Brain microvascular endothelial cell (primary cell): ENCODE measurements at regions not wholly inside any gene's neighbourhood (a gene's known extent, or its start where the extent isn't known, plus 50 kb on each side); places are given as distances from the start of the nearest gene placed in this dataset.

ENCODE experiments used
- DNase-seq: peaks from one replicate; pipeline ENCODE4 v3.0.0-alpha.2; 2020
- H3K27ac ChIP-seq: fragments of 250-450 bp; sonication (Bioruptor Pico); 2 replicates; pipeline ENCODE4 v1.5.1; 2020; ENCODE audit warnings: mild to moderate bottlenecking, moderate library complexity
- H3K27me3 ChIP-seq: fragments of 250-450 bp; sonication (Bioruptor Pico); replicated peaks from 2 replicates; pipeline ENCODE4 v1.5.1; 2020; ENCODE audit warnings: mild to moderate bottlenecking
- H3K36me3 ChIP-seq: fragments of 250-450 bp; sonication (Bioruptor Pico); replicated peaks from 2 replicates; pipeline ENCODE4 v1.5.1; 2020; ENCODE audit warnings: mild to moderate bottlenecking
- H3K4me3 ChIP-seq: 2 replicates; pipeline ENCODE4 v1.5.1; 2011; ENCODE audit warnings: low read depth, mild to moderate bottlenecking, control low read depth, low read length, moderate library complexity
- CTCF ChIP-seq: IDR thresholded peaks from 2 replicates; pipeline ENCODE4 v1.5.1; 2011; ENCODE audit warnings: low read depth, mild to moderate bottlenecking, moderate library complexity, low read length, control low read depth, inconsistent platforms; ENCODE audit errors: missing control alignments
- in situ Hi-C: cut with HindIII; loops from 2 replicates; pipeline ENCODE4 v1.10.0; 2017; ENCODE audit warnings: low sequenced_read_pairs, low pct_ligation_motif_present

GRCh38 chr7:13352677-13353076 is 636.8 kb downstream of the ETV1 start:
- no peak overlapping the region for H3K4me3 ChIP-seq
- H3K27me3 ChIP-seq = no peaks in the 10 kb centered on the region
- no peak for TF ChIP-seq CTCF
- no peak for DNase-seq
- in situ Hi-C loops = no loop called here
- no peaks in the 10 kb centered on the region for H3K36me3 ChIP-seq
- no peak overlapping the region for H3K27ac ChIP-seq

GRCh38 chr7:13359656-13360055 is 629.8 kb downstream of the ETV1 start:
- TF ChIP-seq CTCF = no peak
- DNase-seq = no peak
- no peak overlapping the region for H3K27ac ChIP-seq
- in situ Hi-C loops = no loop called here
- no peaks in the 10 kb centered on the region for H3K27me3 ChIP-seq
- no peaks in the 10 kb centered on the region for H3K36me3 ChIP-seq
- no peak overlapping the region for H3K4me3 ChIP-seq

- Histone ChIP-seq H3K27me3 (no peaks in the 10 kb centered on the region), H3K27ac (no peak overlapping the region), H3K36me3 (no peaks in the 10 kb centered on the region), H3K4me3 (no peak overlapping the region)
- DNase-seq = no peak
- TF ChIP-seq CTCF = no peak
- in situ Hi-C loops = no loop called here
Measured at GRCh38 chr7:13386741-13387140, 602.7 kb downstream of the ETV1 start.

- no peak overlapping the region for H3K4me3 ChIP-seq
- no peak for DNase-seq
- H3K27me3 ChIP-seq = no peaks in the 10 kb centered on the region
- no peaks in the 10 kb centered on the region for H3K36me3 ChIP-seq
- TF ChIP-seq CTCF = no peak
- in situ Hi-C loops = no loop called here
- no peak overlapping the region for H3K27ac ChIP-seq
Measured at GRCh38 chr7:13407911-13408310, 581.6 kb downstream of the ETV1 start.

- no peak for TF ChIP-seq CTCF
- in situ Hi-C loops = no loop called here
- Histone ChIP-seq H3K27me3 (no peaks in the 10 kb centered on the region), H3K36me3 (no peaks in the 10 kb centered on the region), H3K4me3 (no peak overlapping the region), H3K27ac (no peak overlapping the region)
- DNase-seq = no peak
Measured at GRCh38 chr7:13411151-13411550, 578.3 kb downstream of the ETV1 start.

GRCh38 chr7:13411636-13412035 is 577.8 kb downstream of the ETV1 start:
- no peak overlapping the region for H3K27ac ChIP-seq
- in situ Hi-C loops = no loop called here

More at GRCh38 chr7:13411636-13412035, 577.8 kb downstream of the ETV1 start:
- H3K4me3 ChIP-seq = no peak overlapping the region
- H3K36me3 ChIP-seq = no peaks in the 10 kb centered on the region
- H3K27me3 ChIP-seq = no peaks in the 10 kb centered on the region
- TF ChIP-seq CTCF = no peak
- no peak for DNase-seq
